Ectodermal cell (in vitro differentiated cells): ENCODE measurements at regions not wholly inside any gene's neighbourhood (a gene's known extent, or its start where the extent isn't known, plus 50 kb on each side); places are given as distances from the start of the nearest gene placed in this dataset.

Experiments used
- H3K27ac ChIP-seq: 2 replicates; pipeline ENCODE4 v1.7.0; 2013; ENCODE audit warnings: mild to moderate bottlenecking, low read depth, low read length; ENCODE audit not compliant: insufficient read depth, poor library complexity, severe bottlenecking
- H3K27me3 ChIP-seq: 2 replicates; pipeline ENCODE4 v1.7.0; 2013; ENCODE audit warnings: mild to moderate bottlenecking, low read length; ENCODE audit not compliant: insufficient read depth, control insufficient read depth, poor library complexity, severe bottlenecking
- H3K36me3 ChIP-seq: one replicate; pipeline ENCODE4 v1.7.0; 2013; ENCODE audit warnings: low read length; ENCODE audit not compliant: control insufficient read depth, insufficient read depth
- H3K4me1 ChIP-seq: one replicate; pipeline ENCODE4 v1.7.0; 2013; ENCODE audit warnings: low read length; ENCODE audit not compliant: control insufficient read depth, insufficient read depth
- H3K4me3 ChIP-seq: 2 replicates; pipeline ENCODE4 v1.7.0; 2013; ENCODE audit warnings: low read depth, low read length, control low read depth; ENCODE audit not compliant: insufficient read depth
- H3K9me3 ChIP-seq: 2 replicates; pipeline ENCODE4 v1.7.0; 2013; ENCODE audit warnings: mild to moderate bottlenecking, low read length, moderate library complexity; ENCODE audit not compliant: control insufficient read depth
- WGBS, 2 experiments: methylation state at CpG; one replicate each; pipeline ENCODE4 v1.1.7; 2013; ENCODE audit warnings: missing lambda C conversion rate in 2 of 2; 5-methylcytosine and 5-hydroxymethylcytosine counted together

- no peaks in the 10 kb centered on the region for H3K4me1 ChIP-seq
- H3K9me3 ChIP-seq: no peaks in the 10 kb centered on the region
- 100% methylated on average over 1 to 3 of the region's 3 CpGs for WGBS, 2 experiments
- H3K36me3 ChIP-seq: no peaks in the 10 kb centered on the region
- H3K4me3 ChIP-seq: no peak overlapping the region
- H3K27ac ChIP-seq: no peak overlapping the region
- no peaks in the 10 kb centered on the region for H3K27me3 ChIP-seq
Observed at GRCh38 chr2:150710041-150710440, 222.6 kb upstream of the RND3 start.

- H3K4me3 ChIP-seq: no peak overlapping the region
- no peaks in the 10 kb centered on the region for H3K27me3 ChIP-seq
- no peaks in the 10 kb centered on the region for H3K9me3 ChIP-seq
- no peaks in the 10 kb centered on the region for H3K36me3 ChIP-seq
- WGBS, 2 experiments: 88 to 100% methylated on average over 1 to 2 of the region's 2 CpGs
- no peaks in the 10 kb centered on the region for H3K4me1 ChIP-seq
- no peak overlapping the region for H3K27ac ChIP-seq
Observed at GRCh38 chr2:150706561-150706960, 219.1 kb upstream of the RND3 start.

- Histone ChIP-seq H3K9me3 (no peaks in the 10 kb centered on the region), H3K27ac (no peak overlapping the region), H3K4me3 (no peak overlapping the region), H3K36me3 (no peaks in the 10 kb centered on the region), H3K27me3 (no peaks in the 10 kb centered on the region), H3K4me1 (no peaks in the 10 kb centered on the region)
- 92 to 97% methylated on average over 1 to 2 of the region's 2 CpGs for WGBS, 2 experiments
Observed at GRCh38 chr2:150705767-150706166, 218.3 kb upstream of the RND3 start.

GRCh38 chr2:150705357-150705756 is 217.9 kb upstream of the RND3 start:
- H3K4me1 ChIP-seq: no peaks in the 10 kb centered on the region
- H3K9me3 ChIP-seq: no peaks in the 10 kb centered on the region
- H3K27ac ChIP-seq: no peak overlapping the region
- 88 to 93% methylated on average over 2 of the region's 2 CpGs for WGBS, 2 experiments
- H3K4me3 ChIP-seq: no peak overlapping the region
- no peaks in the 10 kb centered on the region for H3K36me3 ChIP-seq
- no peaks in the 10 kb centered on the region for H3K27me3 ChIP-seq

DNA sequence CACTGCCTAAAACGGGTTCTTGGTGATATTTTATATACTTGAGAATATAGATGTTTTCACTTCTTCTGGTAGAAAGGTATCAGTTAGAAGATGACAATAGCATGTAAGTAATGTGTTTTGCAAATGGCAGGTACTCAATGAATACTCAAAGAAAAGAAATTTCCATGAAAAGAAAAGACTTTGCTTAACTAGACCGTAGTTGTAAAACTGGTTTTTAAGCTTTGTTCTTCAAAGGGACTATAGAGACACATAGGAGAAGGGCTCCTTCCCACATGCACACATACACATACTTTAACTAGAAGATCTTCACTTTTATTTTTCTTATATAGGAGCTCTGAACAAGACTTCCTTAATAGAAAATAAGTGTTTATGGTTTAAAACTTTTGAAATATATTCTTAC is 215.3 kb upstream of the RND3 start:
- WGBS, 2 experiments: 89 to 91% methylated on average over 1 to 2 of the region's 2 CpGs
- no peaks in the 10 kb centered on the region for H3K4me1 ChIP-seq
- no peaks in the 10 kb centered on the region for H3K9me3 ChIP-seq
- H3K27me3 ChIP-seq: no peaks in the 10 kb centered on the region
- H3K4me3 ChIP-seq: no peak overlapping the region
- no peak overlapping the region for H3K27ac ChIP-seq
- H3K36me3 ChIP-seq: no peaks in the 10 kb centered on the region

GRCh38 chr2:150700666-150701580 is 213.5 kb upstream of the RND3 start:
- Histone ChIP-seq H3K36me3 (no peaks in the 10 kb centered on the region), H3K27ac (no peak overlapping the region), H3K27me3 (no peaks in the 10 kb centered on the region), H3K9me3 (no peaks in the 10 kb centered on the region), H3K4me3 (no peak overlapping the region), H3K4me1 (no peaks in the 10 kb centered on the region)
- 93 to 100% methylated on average over 3 to 5 of the region's 5 CpGs for WGBS, 2 experiments

DNA sequence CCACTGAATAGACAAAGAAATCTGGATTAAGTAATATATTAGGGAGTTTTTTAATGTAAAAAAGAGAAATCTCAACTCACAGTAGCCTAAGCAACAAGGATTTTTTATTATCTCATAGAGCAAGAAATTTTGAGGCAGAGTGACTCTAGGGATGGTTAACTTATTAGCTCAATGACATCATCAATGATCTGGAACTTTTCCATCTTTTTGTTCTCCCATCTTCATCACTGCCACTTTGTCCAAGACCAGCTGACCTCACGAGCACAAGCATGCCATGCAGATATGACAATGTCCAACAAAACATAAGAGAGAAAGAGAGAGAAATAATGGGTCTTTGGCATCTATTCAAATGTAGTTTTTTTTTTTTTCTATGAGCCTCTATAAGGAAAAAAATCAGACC is 211.8 kb upstream of the RND3 start:
- no peaks in the 10 kb centered on the region for H3K36me3 ChIP-seq
- no peaks in the 10 kb centered on the region for H3K4me1 ChIP-seq
- H3K27ac ChIP-seq: no peak overlapping the region
- no peaks in the 10 kb centered on the region for H3K9me3 ChIP-seq
- WGBS, 2 experiments: 86 to 100% methylated on average over 1 of the region's 1 CpG
- H3K27me3 ChIP-seq: no peaks in the 10 kb centered on the region
- H3K4me3 ChIP-seq: no peak overlapping the region

DNA sequence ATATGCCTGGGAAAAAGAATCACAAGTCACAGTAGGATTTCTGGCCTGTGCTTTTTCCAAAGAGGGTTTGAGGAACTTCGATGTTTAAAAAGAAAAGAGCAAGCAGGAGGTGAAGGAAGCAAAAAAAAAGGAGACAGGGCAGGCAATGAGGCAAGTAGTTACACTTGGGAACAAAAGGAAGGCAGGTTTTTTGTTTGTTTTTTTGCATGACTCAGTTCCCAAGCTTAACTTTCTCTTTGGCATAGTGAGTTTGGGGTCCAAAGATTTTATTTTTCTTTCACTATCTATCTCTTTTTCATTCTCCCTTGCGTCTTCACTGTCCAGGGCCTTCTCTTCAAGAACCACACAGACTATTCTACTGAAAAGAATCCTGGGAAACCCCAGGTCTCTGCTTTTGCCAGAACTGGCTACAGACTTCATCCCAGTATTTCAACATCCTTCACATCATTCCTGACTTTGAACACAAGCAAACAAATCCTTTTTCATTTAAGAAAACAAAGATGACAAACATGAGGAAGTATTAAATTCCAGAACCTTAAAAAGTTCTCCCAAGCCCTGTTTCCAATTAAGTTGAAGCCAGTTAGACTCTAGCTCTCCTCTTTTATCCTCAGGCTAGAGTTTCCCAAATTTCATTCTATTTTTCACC is 210.7 kb upstream of the RND3 start:
- H3K4me1 ChIP-seq: no peaks in the 10 kb centered on the region
- no peaks in the 10 kb centered on the region for H3K36me3 ChIP-seq
- WGBS, 2 experiments: 92 to 93% methylated on average over 2 of the region's 2 CpGs
- H3K27me3 ChIP-seq: no peaks in the 10 kb centered on the region
- no peak overlapping the region for H3K27ac ChIP-seq
- H3K9me3 ChIP-seq: no peaks in the 10 kb centered on the region
- no peak overlapping the region for H3K4me3 ChIP-seq

- no peaks in the 10 kb centered on the region for H3K4me1 ChIP-seq
- H3K27me3 ChIP-seq: no peaks in the 10 kb centered on the region
- no peak overlapping the region for H3K27ac ChIP-seq
- H3K36me3 ChIP-seq: no peaks in the 10 kb centered on the region
- H3K4me3 ChIP-seq: no peak overlapping the region
- no peaks in the 10 kb centered on the region for H3K9me3 ChIP-seq
- 98% methylated on average over 2 of the region's 2 CpGs for WGBS, 2 experiments
Observed at GRCh38 chr2:150697596-150697995, 210.1 kb upstream of the RND3 start.

DNA sequence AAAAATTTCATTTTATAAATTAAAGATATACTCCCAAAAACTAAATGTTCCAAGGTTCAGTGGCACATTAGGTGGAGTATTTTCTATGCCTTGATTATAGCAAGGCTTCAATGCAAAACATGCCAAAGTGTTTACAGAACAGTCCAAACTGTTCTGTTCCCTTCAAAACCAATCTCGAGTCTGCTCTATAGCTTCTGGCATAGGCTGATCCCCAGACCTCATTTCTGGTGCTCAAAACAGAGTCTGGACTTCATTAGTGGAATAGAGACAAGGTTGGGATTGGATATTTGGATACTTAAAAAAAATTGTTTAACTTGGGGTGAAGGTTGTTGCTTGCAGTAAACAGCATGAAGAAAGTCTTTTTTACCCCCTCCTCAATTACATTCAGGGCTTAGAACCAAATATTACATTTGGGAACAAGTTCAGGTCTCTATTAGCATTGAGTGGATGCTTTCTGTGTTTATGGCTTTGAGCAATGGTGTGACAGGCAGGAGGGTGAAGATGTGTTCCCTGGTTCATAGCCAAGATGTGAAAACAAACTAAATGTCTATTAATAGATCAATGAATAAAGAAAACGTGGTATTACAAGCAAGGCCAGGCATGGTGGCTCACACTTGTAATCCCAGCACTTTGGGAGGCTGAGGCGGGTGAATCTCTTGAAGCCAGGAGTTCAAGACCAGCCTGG is 208.1 kb upstream of the RND3 start:
- WGBS, 2 experiments: 89 to 91% methylated on average over 3 of the region's 3 CpGs
- Histone ChIP-seq H3K9me3 (no peaks in the 10 kb centered on the region), H3K4me3 (no peak overlapping the region), H3K27me3 (no peaks in the 10 kb centered on the region), H3K36me3 (no peaks in the 10 kb centered on the region), H3K4me1 (no peaks in the 10 kb centered on the region), H3K27ac (no peak overlapping the region)
